ENCODE measurements at regions not wholly inside any gene's neighbourhood (a gene's known extent, or its start where the extent isn't known, plus 50 kb on each side); places are given as distances from the start of the nearest gene placed in this dataset.

DNA sequence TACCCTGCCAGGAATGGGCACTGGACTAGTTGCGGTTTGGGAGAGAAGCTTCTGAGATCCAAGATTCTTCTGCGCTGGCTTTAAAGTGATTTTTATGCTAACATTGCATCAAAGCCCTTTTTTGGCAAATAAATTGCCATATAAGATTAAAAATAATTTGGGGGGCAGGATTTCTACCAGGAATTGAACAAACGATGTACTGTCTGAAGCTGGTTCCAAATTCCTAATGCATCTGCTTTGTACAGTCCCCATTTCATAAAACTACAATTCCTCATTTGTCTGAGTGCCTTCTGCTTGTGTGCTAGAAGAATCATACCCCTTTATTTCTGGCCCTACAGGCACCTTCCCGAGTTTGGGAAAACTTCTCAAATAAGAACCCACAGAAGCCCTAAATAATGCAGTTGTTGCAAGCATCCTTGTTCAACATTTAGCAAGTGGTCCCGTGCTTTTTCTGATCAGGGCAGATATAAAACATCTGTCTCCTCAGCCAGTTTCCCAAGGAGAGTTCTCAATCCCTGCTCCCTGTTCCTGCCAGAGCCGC lies 349.7 kb downstream of the PTEN start:
- TF ChIP-seq POLR2AphosphoS5 (IDR thresholded peaks at IDR 0.05; ENCODE audit: low read depth, low read length) (no peak), TAF1 (IDR thresholded peaks at IDR 0.05; ENCODE audit: borderline replicate concordance, insufficient read depth, low read length) (no peak), SIN3A (IDR thresholded peaks at IDR 0.05; ENCODE audit: borderline replicate concordance, insufficient read depth, low read length) (no peak), FOXP2 (optimal IDR thresholded peaks at IDR 0.05; ENCODE audit: borderline replicate concordance, extremely low read depth, extremely low read length, insufficient read depth) (no peak)
- TF ChIP-seq, protein P1, sequence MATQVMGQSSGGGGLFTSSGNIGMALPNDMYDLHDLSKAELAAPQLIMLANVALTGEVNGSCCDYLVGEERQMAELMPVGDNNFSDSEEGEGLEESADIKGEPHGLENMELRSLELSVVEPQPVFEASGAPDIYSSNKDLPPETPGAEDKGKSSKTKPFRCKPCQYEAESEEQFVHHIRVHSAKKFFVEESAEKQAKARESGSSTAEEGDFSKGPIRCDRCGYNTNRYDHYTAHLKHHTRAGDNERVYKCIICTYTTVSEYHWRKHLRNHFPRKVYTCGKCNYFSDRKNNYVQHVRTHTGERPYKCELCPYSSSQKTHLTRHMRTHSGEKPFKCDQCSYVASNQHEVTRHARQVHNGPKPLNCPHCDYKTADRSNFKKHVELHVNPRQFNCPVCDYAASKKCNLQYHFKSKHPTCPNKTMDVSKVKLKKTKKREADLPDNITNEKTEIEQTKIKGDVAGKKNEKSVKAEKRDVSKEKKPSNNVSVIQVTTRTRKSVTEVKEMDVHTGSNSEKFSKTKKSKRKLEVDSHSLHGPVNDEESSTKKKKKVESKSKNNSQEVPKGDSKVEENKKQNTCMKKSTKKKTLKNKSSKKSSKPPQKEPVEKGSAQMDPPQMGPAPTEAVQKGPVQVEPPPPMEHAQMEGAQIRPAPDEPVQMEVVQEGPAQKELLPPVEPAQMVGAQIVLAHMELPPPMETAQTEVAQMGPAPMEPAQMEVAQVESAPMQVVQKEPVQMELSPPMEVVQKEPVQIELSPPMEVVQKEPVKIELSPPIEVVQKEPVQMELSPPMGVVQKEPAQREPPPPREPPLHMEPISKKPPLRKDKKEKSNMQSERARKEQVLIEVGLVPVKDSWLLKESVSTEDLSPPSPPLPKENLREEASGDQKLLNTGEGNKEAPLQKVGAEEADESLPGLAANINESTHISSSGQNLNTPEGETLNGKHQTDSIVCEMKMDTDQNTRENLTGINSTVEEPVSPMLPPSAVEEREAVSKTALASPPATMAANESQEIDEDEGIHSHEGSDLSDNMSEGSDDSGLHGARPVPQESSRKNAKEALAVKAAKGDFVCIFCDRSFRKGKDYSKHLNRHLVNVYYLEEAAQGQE (IDR thresholded peaks at IDR 0.05; ENCODE audit: insufficient read depth in 1 of 2, low read depth in 2 of 2, low read length in 2 of 2) = no peak

DNA sequence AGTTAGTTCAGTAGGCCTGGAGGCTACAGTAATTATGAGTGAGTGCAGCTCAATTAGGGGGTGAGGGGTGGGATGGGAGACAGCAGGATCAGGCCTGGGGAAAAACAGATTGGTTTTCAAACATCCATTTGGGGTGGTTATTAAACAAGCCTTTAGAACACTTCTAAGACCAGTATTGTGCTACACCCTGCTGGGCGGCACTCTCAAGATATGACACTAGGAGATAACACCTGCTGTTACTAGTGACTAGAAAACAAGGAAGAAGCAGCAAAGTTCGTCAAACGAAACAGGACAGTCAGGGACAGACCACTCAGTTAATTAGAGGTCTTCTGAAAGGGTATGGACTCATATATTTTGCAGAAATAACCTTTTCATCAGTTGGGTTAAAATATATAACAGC lies 353.6 kb downstream of the PTEN start:
- TF ChIP-seq TAF1 (IDR thresholded peaks at IDR 0.05; ENCODE audit: borderline replicate concordance, insufficient read depth, low read length) (no peak), FOXP2 (optimal IDR thresholded peaks at IDR 0.05; ENCODE audit: borderline replicate concordance, extremely low read depth, extremely low read length, insufficient read depth) (no peak), POLR2AphosphoS5 (IDR thresholded peaks at IDR 0.05; ENCODE audit: low read depth, low read length) (no peak), SIN3A (IDR thresholded peaks at IDR 0.05; ENCODE audit: borderline replicate concordance, insufficient read depth, low read length) (no peak)
- TF ChIP-seq, protein P1 (IDR thresholded peaks at IDR 0.05; ENCODE audit: insufficient read depth in 1 of 2, low read depth in 2 of 2, low read length in 2 of 2) = no peak

DNA sequence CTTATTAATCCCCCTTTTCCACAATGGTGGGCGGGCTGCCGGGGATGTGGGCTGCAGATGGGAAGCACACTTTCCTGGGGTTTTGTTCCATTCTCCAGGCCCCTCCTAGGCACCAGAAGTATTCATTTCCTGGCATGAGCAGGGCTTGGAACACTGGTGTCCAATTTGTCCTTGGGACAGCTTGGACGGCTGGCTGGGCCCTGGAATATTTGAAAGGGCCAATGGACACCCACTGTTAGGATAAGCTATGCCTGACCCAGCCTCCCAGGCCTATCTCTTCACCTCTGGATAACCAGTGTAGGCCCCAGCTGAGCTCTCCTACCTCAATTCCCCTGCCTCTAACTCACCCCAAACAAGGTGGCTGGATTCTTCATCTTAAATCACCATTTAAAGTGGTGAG lies 354.9 kb downstream of the PTEN start:
- TF ChIP-seq FOXP2 (optimal IDR thresholded peaks at IDR 0.05; ENCODE audit: borderline replicate concordance, extremely low read depth, extremely low read length, insufficient read depth) (no peak), TAF1 (IDR thresholded peaks at IDR 0.05; ENCODE audit: borderline replicate concordance, insufficient read depth, low read length) (no peak), SIN3A (IDR thresholded peaks at IDR 0.05; ENCODE audit: borderline replicate concordance, insufficient read depth, low read length) (no peak), POLR2AphosphoS5 (IDR thresholded peaks at IDR 0.05; ENCODE audit: low read depth, low read length) (no peak)
- TF ChIP-seq, protein P1 (IDR thresholded peaks at IDR 0.05; ENCODE audit: insufficient read depth in 1 of 2, low read depth in 2 of 2, low read length in 2 of 2) = no peak

DNA sequence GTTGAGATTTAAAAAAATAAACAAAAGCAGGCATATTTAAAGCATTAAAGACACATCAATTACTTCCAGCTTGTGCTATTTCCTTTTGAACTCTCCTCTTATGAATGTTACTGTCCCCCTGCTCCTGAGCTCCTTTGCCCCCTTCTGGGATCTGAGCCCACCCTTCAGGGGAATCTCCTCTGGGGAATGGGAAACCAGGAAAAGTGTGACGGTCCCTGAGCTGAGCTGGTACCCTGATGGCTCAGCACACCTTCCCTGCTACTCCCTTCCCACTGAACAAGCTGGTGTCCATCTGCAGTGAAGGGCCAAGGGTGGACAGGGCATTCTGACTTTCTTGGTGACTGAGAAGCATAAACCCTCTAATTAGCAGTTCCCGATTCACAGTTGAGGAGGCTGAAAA lies 356.3 kb downstream of the PTEN start:
- TF ChIP-seq TAF1 (IDR thresholded peaks at IDR 0.05; ENCODE audit: borderline replicate concordance, insufficient read depth, low read length) (no peak), POLR2AphosphoS5 (IDR thresholded peaks at IDR 0.05; ENCODE audit: low read depth, low read length) (no peak), SIN3A (IDR thresholded peaks at IDR 0.05; ENCODE audit: borderline replicate concordance, insufficient read depth, low read length) (no peak), FOXP2 (optimal IDR thresholded peaks at IDR 0.05; ENCODE audit: borderline replicate concordance, extremely low read depth, extremely low read length, insufficient read depth) (no peak)
- TF ChIP-seq, protein P1 (IDR thresholded peaks at IDR 0.05; ENCODE audit: insufficient read depth in 1 of 2, low read depth in 2 of 2, low read length in 2 of 2) = no peak

All from PFSK-1 (cell line).